Esophagus squamous epithelium (tissue), 4 donors: ENCODE measurements at regions not wholly inside any gene's neighbourhood (a gene's known extent, or its start where the extent isn't known, plus 50 kb on each side); places are given as distances from the start of the nearest gene placed in this dataset.

Source experiments
- CTCF ChIP-seq, 6 experiments: fragments of 450-650 bp in 4 of 6; fragments of 200-600 bp in 2 of 6; sonication (generic) in 2 of 6; IDR thresholded peaks; one replicate each; pipeline ENCODE4 v1.5.1; 2016 to 2019; ENCODE audit warnings: antibody characterized with exemption in 6 of 6, mild to moderate bottlenecking in 4 of 6, moderate library complexity in 4 of 6
- POLR2A ChIP-seq, 4 donors: fragments of 450-650 bp; IDR thresholded peaks; one replicate each; pipeline ENCODE4 v1.6.1; 2017; ENCODE audit warnings: antibody characterized with exemption in 4 of 4, mild to moderate bottlenecking in 4 of 4, moderate library complexity in 3 of 4

- TF ChIP-seq CTCF (IDR thresholded peaks at IDR 0.05) (no peak), POLR2A (IDR thresholded peaks at IDR 0.05) (no peak)
Measured at GRCh38 chr20:52540509-52540908, 348.9 kb upstream of the ZFP64 start.
